Brain pericyte (primary cell): ENCODE measurements at regions not wholly inside any gene's neighbourhood (a gene's known extent, or its start where the extent isn't known, plus 50 kb on each side); places are given as distances from the start of the nearest gene placed in this dataset.

Experiments used
- DNase-seq: peaks from one replicate; pipeline ENCODE4 v3.0.0-alpha.2; 2012; ENCODE audit warnings: low read depth, low spot score

DNA sequence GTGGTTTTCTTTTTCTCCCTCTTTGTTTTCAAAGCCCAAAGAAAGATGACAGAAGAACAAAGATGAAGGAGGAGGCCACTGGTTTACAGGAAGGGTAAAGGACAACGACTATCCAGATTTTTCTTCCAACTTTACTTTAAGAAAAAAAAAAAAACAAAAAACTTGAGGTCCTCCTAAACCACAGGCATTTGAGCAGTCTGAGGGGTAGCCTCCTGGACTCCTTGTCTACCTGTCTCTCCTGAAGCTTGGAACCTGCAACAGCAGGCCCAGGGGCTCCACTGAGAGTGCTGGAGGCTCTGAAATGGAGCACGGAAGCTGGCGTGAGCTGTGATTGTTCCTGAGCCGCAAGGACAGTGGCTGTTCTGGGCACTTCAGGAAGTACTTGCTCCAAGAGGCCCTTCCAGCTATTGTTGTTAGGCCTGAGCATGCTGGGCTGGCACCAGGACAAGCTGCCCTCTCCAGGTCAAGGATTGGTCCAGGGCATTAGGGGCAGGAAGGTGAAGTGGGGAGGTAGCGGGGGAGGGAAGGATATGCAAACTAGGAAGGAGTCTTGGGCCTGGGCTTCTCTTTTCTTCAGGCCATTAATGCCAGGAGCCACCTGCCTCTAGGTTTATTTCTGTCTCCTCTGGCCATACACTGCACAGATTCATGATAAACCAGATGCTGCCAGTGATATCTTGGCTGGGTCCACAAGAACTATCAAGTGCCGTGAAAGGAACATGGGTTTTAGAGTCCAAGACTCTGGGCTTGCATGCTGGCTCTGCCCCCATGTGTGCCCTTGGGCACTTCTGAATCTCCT, 147.3 kb downstream of the CCDC34 start:
- no peak for DNase-seq

DNA sequence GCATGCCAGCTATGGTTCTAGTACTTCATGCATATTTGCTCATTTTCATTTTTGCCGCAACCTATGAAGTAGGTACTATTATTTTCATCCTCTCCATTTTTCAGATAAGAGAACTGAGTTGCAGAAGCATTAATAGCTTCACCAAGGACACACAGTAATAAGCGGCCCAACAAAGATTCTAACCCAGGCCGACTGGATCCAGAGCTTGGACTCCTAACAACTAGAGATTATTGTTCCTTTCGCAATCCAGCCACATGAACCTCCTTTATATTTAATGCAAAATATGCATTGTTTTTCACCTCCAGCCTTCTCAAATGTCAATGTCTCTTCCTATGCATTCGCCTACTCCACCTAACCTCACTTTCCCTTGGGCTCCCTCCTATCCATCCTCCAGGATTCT, 148.3 kb downstream of the CCDC34 start:
- DNase-seq: no peak

DNA sequence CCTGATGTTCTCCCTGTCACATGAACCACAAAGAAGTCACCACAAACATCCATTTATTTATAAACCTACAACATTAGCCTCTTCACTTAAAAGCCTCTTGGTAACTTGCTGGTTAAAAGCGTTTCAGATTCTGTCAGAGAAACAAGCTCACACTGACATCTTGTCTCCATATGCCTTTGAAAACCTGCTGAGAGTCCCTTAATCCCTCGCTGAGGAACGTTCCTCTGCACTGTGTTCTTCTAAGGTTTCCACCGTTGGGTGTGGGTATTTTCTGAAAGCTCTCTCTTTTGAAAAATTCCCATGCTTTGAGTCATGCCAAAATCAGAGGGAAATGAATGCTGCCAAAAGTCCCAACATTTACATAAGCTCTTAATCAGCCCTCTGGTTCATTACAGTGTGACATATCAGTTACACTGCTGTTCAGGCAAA, 149.8 kb downstream of the CCDC34 start:
- no peak for DNase-seq

DNA sequence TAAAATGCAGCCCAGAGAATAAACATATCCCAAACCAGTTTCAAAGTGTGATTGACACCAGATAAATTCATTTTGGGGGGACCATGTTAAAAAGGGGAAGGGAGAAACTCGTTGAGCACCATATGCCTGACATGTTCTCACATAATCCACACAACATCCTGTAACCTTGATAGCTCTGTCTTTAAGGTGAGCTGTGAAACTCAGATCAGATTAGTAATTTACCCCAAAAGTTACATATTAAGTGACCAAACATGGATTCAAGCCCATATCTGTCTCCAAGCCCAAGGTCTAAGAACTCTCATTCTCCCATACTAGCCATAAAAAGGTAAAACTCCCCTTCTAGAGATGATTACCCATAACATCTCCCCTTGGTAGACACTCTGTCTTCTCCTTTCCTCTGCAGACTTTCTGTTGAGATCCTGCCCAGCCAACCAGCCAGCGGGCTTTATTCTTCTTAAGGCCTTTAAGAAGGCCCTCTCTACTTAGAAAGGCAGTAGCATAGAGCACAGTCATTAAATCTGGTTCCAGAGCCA, 150.7 kb downstream of the CCDC34 start:
- DNase-seq: no peak

DNA sequence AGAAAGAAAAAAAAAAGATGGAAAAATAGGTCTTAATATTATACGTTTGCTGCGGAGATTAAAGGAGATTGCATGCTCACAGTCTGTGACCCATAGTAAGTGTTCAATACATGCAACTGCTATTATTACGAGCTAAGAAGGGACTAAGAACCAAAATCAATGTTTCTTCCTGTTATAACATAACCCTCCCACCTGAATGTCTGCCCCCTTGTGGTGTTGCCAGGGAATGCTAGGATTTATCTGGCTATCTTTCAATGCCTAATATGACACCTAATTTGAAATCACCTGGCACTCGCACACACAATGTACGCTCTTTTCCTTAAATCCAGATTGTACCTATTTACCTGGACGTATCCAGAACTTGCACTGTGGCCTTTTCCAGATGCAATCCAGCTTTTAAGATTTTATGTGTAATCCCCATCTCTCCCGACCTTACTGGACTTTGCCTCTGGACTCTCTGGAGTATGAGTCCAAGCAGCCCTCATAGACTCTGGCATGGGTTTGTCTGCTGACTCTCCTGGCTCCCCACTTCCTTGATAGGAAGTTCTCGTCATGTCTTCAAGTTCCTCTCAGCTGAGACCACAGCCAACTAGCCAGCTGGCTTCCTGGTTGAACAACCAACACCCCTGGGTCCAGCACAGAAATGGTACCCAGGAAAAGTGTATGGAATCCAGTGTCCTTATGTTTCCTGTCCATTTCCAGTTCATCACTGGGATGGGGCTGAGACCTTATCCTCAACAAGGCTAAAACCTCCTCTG, 151.5 kb downstream of the CCDC34 start:
- DNase-seq: no peak

DNA sequence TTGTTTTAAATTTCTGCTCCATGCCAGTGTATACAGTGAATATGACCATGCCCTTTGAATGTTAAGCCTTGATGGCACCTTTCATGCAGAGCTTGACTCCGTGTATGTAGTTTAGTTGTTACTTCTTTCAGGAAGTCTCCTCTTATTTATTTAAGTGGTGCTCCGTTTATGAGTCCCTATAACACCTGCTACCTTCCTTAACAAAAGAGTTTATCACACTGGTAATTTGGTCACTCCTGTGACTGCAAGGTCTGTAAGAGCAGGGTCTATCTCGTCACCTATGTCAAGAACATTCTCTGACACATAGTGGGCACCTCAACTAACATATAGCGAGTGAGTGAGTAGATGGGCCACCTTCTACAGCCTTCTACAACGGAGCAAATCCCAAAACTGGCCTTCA, 152.5 kb downstream of the CCDC34 start:
- no peak for DNase-seq

DNA sequence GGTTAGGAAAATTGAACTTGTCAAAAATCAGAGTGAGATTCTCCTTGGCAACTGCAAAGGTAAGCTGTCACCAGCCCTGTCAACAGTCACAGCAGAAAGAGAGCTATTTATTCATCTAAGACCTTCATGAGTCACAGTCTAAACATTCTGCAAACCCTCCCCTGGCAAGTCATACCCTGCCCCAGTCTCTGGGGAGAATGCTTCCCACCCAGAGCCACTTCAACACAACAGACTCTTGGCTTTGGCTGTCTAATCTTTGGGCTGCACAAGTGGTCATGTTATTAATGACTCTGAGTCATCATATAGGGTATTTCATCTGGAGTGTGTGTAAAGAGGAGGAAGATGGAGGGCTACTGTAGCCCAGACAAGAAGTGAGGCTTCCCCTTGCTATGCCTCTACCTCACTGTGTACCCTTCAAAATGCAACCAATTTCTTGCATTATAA, 153.4 kb downstream of the CCDC34 start:
- DNase-seq: no peak

DNA sequence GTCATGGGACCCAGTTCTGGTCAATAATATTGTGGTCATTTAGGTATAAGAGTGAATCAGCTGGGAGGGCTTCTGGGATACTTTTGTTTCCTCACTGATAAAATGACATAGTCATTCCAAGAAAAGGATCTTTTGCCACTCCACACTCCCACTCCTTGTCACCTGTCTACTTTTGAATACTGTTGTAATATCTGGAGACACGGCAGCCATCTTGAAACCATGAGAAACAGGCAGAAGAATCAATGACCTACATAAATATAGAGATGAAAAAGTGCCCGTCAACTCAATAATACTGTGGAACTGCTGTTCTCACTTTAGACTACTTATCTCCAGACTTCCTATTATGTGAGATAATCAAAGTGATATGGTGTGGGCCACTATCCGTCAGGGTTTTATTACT, 154.2 kb downstream of the CCDC34 start:
- DNase-seq: no peak

DNA sequence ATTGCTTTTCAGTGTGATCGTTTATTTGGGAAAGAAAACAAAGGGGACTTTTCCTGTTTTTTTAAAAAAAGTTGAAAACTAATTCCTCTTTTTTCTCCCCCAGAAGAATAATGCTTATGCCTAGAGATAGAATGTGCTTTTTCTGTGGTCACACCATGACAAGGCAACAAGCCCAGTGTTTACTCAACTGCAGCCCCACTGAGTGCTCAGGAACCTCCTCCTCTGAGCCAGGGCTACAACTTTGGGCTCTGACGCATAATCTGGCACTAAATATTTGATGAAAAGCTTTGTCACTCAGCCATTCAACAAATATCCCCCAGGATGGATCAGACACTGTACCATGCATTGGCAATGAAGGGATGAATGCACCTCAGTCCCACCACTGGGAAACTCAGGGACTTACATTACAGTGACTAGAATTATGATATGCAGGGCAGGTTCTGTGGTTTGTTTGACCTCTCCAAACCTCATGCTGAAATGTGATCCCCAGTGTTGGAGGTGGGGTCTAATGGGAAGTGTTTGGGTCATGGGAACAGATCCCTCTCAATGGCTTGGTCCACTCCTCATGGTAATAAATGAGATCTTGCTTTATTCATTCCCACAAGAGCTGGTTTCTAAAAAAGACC, 155.9 kb downstream of the CCDC34 start:
- no peak for DNase-seq

DNA sequence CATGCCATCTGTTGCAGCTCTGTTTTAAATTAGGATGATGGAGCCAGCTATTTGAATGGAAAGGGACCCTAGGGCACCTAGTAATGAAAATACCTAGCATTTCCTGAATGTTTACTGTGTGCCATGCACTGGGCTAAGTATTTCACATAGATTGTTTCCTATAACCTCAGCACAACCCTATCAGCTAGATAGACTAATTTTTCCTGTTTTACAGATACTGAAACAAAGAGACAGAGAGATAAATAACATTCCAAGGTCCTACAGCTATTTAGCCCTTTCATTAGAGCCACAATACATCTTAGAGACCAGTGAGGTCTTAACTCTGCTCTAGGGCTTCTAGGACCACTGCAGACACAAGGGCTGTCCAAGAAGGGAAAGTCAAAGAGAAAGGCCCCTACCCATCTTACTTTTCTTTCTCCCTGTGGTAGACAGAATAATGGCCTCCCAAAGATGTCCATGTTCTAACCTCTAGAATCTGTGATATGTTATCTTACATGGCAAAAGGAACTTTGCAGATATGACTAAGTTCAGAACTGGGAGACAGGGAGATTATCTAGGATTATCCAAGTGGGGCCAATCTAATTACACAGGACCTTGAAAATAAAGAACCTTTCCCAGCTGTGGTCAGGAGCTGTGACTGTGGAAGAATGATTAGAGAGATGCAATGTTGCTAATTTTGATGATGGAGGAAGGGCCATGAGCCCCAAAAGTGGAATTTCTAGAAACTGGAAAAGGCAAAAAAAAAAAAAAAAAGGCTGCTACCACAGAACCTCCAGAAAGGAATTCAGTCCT, 157.0 kb downstream of the CCDC34 start:
- no peak for DNase-seq

DNA sequence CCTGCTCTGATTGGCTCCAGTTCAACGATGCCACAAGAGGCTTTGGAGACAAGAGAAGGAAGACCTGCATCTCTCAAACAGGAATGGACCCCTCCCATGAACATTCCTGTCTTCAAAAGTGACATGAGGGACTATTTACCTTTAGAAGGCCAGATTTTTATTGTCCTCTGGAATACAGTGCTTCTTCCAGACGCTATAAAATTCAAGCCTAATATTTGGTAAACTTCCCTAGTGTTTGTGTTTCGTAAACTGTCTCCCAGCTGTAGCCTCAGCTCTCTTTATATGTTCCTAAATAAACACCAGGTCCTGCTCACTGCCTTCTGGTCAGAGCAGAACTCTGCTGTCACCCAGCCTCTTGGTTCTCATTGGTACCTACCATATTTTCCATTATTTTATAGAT, 157.8 kb downstream of the CCDC34 start:
- DNase-seq: no peak

DNA sequence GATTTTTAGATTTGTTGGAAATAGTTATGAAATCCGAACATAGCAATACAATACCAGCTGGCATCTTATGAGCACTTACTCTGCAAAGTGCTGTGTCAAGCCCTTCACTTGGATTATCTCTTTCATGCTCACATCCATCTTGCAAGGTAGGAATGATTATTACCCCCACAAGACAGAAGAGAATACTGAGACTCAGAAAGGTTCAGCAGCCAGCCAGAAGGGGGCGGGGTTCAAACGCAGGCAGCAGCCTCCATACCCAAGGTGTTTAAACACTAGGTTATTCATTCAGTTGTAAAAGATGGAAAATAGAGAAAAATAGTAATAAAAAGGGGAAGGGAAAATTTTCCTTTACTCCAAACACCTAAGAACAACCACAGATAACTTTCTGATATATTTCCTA, 158.5 kb downstream of the CCDC34 start:
- no peak for DNase-seq

DNA sequence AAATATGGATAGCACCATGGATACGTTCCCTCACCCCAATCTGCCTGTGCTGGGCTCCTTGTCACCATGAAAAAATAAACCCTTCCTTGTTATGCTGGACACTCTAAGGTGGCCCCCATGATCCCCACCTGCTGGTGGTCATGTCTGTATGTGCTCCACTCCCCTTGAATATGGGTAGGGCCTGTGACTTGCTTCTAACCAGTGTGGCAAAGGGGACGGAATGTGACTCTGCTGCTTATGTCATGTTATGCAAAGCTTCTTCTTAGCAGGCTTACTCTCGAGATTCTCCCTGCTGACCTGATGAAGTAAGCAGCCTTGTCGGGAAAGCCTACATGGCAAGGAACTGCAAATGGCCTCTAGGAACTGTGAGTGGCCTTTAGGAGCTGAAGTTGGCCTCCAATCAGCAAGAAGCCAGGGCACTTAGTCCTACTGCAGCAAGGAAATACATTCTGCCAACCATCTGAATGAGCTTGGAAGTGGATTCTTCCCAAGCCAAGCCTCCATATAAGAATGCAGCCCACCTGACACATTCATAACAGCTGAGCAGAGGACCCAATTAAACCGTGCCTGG, 159.9 kb downstream of the CCDC34 start:
- no peak for DNase-seq

DNA sequence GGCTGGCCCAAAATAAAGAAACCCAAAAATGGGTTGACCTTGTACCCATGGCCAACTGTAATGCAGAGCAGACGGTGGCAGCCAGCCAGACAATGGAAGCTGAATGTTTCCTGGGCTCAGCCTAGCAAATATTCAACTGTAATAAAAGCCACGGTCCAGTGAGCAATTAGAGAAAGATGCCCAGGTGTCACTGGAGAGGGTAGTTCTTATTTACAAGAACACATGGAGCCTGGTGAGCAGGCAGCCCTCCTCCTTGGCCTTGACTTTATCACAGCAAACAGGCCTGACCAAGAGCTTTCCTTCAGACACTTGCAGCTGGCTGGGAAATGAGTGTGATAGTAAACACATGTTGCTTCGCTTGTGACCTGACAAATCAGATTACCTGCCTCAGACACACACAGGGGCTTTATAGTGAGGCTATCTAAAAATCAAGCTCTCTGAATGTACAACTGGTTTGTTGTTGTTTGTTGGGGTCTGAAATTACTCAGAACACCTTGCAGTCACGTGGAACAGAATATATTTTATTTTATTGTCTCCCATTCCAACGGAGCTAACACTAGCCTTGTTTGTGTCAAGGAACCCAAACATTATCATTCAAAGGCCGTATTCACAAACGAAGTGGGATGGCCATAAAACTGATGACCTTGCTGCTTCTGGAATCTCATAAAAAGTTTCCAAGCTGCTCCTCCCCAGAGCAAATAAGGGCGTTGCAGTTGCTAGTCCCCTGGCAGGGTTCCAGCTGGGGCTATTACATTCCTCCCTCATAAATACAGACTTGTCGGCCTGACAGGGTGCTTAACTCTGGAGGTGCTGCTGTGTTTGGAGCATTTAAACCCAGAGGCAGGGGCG, 161.1 kb downstream of the BBOX1 start:
- no peak for DNase-seq

DNA sequence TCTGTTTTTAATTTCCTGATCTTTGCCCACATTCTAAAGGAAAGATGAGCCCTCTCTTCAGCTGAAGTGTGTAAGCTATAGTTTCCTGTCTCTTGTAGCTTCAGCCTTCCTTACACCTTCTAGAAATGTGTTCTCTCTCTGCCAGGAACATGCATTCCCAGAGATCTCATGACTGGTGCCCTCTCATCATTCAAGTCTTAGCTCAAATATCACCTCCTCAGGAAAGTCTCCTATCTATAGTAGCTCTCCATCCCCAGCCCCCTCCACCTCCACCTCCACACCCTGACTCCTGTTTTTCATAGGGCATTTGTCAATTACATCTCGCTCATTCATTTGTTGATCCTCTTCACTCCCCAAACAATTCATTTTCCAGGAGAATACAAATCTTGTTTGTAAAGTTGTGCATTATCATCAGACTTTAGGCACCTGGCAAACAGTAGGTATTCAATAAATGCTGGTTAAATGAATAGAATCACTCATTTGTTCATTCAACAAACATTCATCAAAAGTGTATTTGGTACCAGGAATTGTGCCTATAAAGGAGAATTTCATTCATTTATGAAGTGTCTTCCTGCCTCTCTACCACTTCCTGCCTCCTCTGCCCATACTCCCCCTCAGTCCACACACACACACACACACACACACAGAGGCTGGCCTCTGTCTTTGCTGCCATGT, 160.3 kb downstream of the BBOX1 start:
- no peak for DNase-seq

DNA sequence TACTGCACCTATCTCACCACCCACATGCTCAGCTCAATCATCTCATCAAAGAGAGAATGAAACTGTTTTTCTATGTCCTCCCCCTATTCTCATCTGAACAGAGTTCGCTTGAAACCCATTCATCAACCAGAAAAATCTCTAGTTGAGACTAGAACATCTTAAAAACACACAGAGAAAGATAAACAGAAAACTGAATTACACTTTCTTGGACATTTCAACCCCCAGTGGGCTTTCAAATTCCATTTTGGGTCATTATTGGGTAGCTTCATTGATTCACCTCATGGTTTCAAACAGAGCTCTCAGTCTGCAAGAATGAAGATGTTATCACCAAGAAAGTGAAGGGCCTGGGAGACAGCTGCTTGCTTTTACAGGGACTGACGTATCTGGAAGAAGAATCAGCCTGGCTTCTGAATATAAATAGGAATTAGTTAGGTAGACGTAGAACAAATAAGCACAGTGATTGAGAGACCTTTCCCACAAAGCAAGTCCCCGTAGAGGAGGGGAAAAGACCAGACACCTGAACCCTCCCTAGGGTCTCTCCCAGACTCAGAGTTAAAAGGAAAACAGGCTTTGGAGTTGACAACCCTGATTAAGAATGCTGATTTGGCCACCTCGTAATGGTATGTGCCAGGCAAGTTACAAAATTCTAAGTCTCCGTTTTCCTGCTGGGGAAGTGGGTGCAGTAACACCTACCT, 155.7 kb downstream of the BBOX1 start:
- no peak for DNase-seq

DNA sequence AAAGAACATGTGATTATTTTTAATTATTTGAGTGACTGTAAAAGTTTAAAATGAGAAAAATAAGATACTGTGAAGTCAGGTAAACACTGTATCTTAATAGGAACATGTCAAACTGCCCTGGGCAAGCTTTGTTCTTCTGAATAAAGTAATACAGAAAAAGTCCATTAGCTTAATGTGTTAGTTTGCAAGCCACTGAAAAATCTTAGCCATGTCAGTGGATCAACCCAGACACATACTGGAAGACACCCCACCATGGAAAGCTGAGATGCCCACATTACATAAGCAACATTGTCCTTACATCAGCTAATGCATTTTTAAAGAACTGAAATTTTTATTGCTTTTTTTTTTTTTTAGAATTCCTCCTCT, 155.2 kb downstream of the BBOX1 start:
- DNase-seq: no peak

DNA sequence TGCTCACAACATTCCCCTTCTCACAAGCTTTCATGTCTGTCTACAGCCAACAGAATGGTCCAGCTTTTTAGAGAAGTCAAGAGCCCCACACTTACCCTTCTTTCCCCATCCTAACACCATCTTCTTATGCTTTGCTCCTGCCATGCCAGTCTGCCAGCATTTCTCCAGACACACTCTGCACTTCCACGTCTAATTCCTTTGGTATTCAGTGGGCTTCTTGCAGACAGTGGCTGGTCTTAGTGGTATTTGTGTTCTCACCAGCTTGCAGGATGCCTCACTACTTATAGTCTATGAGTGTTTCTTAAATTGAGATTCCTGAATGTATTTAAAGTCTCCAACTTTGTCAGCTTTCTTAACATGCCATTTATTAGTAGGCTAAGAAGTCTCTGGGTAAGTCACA, 154.4 kb downstream of the BBOX1 start:
- no peak for DNase-seq
